ENCODE measurements at regions not wholly inside any gene's neighbourhood (a gene's known extent, or its start where the extent isn't known, plus 50 kb on each side); places are given as distances from the start of the nearest gene placed in this dataset.

DNA sequence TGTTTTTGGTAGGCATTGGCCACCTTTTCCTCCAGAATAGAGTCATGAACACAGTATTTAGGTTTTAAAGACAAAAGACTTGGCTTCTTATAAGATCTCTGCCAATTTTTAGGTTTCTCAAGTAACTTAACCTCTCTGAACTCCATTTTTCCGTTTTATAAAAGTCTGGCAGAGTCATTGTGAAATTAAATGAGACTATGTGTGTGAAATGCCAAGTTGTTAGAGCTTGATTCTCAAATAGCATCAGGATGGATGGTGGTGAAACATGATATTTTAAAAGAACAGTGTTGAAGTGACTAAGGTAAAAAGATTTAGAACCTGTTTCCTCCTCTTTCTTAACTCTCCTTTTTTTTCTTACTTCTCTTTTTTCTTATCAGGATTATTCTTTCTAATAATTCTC is 617.7 kb upstream of the SLITRK1 start:
- TF ChIP-seq POLR2A (IDR thresholded peaks at IDR 0.05) (no peak), EP300 (IDR thresholded peaks at IDR 0.05) (no peak), POLR2AphosphoS5 (IDR thresholded peaks at IDR 0.05) (no peak)
- TF ChIP-seq, protein P1, sequence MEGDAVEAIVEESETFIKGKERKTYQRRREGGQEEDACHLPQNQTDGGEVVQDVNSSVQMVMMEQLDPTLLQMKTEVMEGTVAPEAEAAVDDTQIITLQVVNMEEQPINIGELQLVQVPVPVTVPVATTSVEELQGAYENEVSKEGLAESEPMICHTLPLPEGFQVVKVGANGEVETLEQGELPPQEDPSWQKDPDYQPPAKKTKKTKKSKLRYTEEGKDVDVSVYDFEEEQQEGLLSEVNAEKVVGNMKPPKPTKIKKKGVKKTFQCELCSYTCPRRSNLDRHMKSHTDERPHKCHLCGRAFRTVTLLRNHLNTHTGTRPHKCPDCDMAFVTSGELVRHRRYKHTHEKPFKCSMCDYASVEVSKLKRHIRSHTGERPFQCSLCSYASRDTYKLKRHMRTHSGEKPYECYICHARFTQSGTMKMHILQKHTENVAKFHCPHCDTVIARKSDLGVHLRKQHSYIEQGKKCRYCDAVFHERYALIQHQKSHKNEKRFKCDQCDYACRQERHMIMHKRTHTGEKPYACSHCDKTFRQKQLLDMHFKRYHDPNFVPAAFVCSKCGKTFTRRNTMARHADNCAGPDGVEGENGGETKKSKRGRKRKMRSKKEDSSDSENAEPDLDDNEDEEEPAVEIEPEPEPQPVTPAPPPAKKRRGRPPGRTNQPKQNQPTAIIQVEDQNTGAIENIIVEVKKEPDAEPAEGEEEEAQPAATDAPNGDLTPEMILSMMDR (IDR thresholded peaks at IDR 0.05): no peak
